ENCODE measurements at regions not wholly inside any gene's neighbourhood (a gene's known extent, or its start where the extent isn't known, plus 50 kb on each side); places are given as distances from the start of the nearest gene placed in this dataset.

DNA sequence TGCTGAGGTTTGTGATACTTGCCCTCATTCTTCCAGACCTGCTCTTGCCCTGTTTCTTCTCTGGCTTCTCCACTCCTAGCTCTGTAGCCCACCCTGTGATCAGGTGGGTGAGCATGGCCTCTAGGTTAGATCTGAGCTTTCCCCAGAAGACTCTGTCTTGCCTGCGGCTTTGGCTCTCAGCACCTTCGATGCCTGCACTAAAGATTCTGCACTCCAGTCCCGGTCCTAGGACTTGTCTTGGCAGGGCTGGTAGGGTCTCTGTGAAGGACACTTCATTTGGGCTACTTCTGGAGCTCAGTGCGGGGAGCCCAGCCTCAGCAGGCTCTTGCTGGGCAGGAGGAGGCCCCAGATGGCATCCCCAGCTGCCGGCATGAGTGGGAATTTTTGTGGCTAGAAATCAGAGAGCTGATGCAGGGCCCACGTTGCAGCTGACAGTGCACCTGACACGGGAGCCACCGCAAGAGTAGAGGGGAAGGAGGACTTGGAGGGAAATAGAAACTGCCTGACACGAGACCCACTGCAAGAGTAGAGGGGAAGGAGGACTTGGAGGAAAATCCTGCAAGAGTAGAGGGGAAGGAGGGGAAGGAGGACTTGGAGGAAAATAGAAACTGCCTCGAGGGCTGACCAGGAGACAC is 226.9 kb upstream of the B3GAT1 start:
- no peak for DNase-seq

DNA sequence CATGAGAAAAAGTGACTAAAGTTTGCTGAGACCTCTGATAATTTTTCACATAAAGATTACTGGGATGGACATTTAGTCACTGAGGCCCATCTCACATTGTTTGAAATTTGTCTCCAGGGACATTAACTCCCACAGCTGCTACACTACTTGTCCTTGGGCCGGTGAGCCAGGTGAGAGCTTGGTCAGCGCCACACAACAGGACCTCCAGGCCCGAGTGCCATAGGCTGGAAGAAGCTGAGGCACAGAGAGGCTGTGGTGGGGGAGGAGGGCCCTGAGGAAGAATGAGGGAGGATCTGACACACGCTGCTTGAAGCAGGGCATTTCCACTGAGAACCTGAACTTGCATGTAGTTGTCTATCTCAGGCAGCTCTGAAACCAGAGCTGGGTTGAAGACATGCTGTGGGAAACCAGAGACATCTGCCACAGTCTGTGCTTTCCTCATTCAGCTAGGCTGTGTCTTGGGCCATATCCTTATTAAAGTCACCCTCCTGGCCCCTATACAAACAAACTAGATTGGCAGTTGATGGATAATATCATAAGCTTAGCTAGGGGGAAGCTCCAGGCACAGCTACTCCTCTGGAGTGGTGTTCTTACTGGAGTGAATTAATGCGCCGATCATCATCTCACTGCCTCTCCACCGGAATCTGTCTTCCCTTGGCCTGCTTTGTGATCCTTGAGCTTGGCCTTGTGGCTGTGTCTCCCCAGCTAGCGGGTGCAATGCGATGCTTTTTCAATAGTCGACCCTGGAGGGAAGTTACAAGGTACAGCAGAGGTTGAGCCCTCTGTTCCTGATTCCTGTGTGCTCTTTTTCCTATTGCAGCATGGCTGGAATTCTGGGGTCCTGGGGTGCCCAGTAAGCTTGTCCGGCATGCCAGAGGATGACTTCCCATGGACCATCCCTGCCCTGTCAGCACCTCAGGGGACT is 225.3 kb upstream of the B3GAT1 start:
- DNase-seq = no peak

DNA sequence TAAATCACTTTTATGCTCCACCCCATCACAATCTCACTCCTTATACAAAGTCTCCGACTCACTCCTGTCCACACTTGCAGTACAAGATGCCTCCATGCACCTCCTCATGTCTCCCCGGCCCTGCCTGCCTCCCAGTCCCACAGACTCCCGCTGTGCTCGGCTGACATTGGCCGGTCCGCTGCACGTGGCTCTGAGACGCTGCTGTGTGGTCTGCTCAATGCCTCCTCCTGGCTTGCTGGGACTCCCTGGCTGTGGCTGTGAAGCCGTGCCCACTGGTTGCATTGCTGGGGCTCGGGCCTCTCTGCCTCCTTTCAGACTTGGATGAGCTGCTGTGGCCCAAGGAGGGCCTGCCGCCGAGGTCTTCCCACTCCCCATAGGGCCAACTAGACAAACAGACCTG is 224.0 kb upstream of the B3GAT1 start:
- DNase-seq = no peak

DNA sequence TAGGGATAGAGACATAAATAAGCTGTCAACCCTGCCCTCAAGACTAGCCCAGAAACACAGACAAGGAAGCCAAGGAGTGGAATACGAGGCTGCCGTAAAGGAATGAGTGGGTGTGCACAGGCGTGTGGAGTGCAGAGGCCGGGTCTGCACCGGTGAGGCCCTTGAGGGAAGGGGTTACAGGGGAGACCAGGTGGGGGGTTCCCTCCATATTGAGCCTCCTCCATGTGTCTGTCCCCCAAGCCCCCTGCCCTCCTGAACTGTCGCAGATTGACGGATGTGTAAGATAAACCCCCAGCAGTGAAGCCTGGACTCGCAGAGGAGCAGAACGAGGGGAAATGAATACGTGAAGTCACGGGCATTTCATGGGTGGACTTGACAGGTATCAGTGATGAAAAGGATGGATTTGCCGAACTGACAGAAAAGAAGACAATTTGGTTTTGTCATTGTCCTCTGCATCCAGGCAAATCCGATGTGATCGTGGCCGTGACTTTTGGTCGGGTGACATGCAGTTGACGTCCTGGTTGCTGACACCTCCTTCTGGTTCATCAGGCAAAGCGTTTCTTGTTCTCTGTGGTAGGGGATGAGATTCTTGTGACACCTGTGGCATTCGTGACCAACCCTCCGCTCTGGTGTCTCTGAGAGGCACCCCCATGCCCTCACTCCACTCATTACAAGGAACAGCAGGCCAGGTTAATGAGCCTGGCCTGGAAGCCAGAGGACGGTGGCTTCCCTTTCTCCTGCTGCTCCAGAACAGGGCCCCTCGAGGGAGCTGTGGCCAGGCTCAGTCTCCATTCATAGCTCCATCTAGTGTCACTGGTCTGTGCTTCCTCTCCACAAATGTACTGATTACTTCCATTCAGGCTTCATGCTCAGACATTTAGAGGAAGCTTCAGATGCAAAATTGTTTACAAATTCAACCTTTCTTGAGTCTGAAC is 223.1 kb upstream of the B3GAT1 start:
- no peak for DNase-seq

DNA sequence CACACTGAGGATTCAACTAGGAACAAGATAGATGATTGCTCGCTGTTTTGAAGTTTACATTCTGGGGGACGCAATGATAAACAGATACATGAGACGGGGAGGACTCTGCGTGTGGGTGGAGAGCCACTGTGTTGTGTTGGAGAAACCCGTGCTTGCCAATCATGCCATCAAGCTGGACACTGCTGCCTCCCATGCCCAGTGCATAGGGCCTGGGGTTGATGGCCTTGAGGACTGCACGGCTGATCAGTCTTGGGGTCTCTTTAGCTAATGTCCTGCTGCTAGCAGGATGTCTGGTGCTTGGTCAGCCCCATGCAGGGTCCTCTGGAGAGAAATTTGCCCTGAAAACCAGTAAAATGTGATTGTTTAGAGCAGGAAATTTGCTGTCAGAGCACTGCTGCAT is 221.2 kb upstream of the B3GAT1 start:
- DNase-seq = no peak

DNA sequence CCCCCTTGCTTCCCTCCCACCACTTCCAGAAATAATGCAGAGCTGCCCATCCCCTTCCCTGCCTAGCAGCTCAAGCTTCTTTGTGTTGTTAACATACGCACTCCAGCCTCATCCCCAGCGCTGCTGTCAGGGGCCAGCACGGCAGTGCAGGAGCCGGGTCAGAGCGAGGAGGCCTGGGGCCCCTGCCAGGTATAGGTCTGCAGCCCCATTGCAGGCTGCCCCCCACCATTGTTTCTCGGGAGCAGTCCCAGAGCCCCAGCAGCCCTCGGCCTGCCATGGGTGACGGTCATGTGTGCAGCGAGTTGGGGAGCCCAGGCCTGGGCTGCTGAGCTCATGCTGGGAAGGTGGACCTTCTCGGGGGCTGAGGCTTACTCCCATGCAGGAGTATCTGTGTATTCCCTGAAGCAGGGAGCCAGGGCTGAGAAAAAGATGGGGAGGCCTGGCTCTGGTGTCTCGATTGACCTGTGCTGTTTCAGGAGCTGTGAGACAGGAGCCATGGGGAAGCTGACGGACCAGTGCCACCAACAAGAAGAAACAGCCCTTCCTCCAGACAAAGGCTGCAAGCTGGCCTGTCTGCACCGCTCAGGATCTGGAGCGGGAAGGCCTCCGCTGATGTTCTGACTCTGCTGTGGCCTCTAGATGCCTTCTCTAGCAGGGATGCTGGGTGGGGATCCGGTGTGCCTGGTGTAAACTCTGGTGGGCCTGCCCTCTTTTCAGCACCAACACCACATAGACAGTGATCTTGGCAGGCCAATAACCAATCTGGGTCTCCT is 220.5 kb upstream of the B3GAT1 start:
- DNase-seq = no peak

DNA sequence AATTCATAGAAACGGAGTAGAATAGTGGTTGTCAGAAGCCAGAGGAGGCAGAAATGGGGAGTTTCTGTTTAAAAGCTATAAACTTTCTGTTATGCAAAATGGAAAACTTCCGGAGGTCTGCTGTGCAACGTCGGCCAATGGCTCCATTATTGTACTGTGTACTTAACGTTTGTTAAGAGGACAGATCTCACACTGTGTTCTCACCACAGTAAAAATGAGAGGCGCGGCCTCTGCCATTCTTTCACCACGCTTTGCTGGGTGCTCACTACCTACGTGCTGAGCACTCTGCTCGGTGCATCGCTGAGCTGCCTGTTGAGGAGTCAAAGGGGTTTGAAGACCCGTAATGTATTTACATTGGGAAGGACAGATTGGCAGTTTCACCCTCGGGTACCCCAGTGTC is 218.8 kb upstream of the B3GAT1 start:
- no peak for DNase-seq

DNA sequence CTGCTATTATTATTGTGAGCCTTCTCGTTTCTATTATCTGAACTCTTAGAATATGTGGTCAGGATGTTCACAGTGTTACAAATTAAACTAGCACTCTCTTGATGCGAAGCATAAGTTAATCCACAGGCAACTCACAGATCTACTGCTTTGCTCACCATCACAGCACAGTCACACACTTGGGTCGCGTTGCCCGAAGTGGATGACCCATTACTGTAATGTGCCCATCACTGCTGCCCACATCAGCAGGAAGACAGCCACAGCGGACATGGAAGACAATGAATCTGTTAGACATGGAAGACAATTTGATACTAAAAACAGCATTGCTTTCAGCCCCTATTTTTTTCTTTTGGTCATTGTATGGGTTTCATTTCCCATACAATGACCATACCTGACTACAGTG is 216.4 kb upstream of the B3GAT1 start:
- no peak for DNase-seq

DNA sequence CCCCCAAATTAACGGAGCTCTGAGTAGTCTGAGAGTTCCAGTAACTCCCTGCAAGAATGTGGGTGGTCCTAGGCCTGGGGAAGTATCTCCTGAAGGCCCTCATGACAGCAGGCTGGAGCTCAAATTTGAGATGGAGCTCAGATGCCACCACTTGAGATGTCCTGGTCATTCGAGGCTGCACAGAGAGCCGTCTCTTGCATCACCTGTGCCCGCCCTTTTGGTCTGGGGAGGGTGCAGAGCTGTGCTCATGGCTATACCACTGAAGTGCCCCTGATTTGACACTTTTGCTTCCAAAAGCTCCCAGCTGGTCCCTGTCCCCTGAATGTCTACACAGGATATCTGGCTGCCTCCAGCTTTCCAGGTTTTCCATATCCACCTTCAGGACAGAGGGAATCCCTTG is 214.0 kb upstream of the B3GAT1 start:
- no peak for DNase-seq

DNA sequence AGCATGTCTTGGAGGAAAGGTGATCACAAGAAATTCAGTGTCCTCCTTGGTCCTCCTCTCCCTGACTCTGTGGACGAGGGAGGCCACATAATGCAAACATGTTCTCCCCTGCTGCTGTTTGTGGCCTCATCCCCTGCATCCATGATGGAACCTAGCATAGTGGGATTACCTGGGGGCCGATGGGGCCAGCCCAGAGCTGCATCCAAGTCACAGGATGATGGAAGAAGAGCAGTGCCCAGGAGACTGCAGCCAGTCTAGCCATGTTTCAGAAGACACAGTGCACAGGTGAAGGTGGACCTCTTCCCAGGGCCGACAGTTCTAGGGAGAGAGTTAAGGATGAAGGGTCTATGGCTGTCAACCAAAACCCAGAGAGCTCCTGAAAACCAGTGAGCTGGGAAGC is 213.6 kb upstream of the B3GAT1 start:
- DNase-seq = no peak

DNA sequence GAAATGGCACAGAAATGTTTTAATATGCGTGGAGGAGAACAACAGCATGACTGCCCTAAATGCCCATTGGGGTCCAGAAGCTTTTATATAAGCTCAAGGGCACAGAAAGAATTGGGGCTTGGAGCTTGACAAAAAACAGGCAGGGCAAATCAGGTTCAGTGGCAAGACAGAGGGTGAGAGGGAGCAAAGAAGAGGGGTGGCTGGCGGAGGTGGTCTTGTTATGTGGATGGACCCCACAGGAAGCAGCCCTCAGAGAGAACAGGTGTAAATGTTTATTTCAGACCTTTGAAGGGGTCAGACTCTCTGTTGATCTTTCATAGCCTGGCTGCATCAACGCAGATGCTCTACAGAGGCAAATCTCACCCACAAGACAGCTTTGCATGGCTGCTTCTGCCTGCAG is 213.1 kb upstream of the B3GAT1 start:
- DNase-seq = no peak

DNA sequence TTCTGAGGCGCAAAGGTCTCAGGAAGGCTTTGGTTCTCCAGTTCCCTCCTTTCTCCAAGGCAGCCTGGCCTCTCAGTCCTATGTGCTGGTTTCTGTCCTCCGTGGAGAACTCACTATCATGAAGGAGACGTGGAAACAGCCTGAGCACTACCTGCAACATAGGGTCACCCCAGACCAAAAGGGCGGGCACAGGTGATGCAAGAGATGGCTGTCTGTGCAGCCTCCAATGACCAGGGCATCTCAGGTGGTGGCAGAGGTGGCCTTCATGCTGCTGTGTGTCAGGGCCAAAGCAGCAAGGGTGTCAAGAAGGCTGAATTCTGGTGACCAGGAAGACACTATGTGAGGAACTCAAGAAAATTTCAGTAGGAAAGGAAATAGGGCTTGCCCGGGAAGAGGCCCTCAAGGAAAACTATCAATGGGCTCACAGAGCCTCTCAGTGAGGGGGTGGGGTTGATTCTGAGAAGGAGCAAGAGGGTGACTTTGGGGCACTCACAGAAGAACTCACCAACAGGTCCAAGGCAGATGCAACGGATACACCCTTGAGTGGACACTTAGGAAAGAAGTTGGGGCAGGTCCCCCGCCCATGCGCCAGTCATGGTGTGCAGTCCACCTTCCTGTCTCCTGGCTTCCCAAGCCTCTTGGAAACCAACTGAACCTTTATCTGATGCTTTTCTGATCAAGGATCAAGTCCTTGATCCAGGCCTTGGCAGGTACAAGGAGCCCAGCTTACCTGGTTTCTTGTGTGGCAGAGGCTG is 212.3 kb upstream of the B3GAT1 start:
- no peak for DNase-seq

DNA sequence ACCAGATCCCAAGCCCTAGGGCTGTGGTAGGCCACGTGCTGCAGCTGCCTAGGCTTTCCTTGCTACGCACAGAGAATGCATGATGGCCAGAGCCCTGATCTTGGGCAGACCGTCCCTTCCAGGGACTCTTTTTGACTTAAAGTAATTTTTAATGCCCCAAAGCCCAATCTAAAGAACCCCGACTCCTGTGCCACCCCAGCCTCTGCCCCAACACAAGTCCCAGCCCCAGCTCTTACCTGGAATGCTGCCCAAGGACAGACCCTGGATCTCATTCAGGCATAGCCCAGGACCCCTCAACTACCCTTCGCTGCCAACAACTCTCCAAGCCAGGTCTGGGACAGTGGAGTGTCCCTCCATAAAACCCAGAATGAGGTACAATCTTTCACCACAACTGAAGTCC is 211.7 kb upstream of the B3GAT1 start:
- no peak for DNase-seq

DNA sequence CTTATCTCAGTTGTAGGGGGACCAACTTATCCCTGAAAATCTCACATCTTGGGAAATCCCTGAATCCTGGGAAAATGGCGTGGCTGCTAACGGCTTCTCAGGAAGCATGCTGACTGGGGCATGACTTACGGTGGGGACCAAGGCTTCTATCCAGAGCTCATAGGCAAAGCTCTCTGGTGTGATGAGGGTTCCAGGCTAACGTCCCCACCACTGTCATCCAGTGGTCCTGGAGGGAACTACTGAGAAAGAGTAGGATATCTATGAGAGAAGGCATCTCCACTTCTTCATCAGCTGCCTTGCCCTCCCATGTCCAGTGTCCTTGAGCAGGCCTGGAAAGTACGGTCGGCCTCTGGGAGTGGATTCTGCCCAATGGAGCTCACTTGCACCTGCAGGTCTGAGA is 210.4 kb upstream of the B3GAT1 start:
- no peak for DNase-seq

DNA sequence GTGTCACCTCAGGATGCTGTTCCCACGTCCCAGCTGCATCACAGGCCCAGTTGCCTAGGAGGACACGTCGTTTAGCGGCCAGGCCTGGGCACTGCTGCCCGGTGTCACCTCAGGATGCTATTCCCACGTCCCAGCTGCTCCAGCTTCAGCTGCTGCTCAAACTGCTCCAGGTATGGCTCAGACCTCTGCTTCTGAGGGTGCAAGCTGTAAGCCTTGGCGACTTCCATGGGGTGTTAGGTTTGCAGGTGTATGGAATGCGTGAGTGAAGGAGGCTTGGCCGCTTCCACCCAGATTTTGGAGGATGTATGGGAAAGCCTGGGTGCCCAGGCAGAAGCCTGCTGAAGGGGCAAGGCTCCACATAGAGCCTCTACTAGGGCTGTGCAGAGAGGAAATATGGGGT is 205.3 kb upstream of the B3GAT1 start:
- DNase-seq = no peak

DNA sequence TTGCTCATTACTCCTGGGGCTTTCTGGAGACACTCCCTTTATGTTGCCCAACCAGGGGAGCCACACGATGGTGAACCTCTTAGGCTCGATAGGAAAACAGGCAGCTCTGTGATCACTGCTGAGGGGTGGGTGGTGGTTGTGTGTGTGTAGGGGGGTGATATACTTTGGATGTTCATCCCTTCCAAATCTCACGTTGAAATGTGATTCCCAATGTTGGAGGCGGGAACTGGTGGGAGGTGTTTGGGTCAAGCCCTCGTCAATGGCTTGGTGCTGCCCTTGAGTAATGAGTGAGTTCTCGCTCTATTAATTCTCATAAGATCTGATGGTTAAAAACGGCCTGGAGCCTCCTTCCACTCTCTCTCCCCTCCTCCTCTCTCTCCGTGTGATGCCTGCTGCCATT is 204.0 kb upstream of the B3GAT1 start:
- no peak for DNase-seq

DNA sequence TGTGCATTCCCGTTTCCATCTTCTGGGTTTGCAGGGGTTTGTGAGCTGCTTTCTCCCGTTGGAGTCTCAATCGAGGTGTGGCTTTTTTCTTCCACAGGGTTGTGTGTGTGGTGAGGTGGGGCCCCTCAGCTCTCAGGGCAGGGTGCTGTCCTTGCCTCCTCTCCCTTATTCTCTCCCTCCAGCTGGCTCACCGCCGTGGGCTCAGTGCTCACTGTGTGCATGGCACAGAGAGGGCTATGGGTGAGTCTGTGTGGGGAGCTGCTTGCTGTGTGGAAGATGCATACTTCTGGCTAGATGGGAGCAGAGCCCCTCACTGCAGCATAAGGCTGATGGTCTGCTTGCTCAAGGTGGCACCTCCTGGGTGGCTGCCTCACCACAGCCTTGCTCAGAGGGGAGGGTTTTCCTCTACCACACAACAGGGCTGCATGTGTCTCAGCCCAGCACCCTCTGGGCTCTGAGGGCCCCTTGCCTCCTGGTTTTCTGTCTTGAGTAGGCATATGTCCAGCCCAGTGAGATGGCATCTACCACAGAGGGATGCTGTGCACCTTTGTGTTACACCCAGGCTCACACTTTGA is 203.1 kb upstream of the B3GAT1 start:
- no peak for DNase-seq

DNA sequence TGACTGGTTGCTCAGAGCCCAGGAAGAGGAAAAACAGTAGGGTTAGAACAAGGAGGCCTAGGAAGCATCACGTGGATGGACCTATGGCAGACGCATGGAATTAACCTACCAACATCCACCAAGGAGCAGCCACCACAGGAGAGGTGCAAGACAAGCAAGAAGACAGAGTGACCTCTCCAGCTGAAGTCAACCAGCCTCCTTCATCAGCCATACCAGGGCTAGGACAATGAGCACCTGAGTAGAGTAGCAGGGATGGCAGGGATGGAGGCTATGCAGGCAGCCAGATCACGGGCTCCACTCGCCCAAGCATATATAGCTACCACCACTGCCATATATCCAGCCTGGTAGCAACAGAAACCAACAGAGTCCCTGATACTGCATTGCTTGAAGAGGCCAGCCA is 202.1 kb upstream of the B3GAT1 start:
- no peak for DNase-seq

DNA sequence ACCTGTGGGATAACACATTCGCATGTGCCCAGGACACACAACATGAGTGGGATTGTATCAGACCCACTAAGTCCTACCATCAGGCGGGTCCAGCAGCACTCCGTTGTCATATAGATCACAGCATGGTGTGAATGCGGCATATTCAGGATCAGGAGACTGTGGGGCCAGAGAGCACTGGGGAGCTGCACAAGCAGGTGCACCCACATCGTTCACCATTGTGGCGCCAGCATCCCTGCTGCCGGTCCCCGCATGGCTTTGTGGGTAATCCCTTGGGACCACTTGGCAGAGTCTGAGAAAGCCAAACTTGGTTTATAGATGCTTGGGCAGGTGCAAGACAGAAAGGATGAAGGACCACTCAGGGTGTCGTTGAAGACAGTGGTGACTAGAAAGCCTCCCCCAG is 201.6 kb upstream of the B3GAT1 start:
- no peak for DNase-seq

DNA sequence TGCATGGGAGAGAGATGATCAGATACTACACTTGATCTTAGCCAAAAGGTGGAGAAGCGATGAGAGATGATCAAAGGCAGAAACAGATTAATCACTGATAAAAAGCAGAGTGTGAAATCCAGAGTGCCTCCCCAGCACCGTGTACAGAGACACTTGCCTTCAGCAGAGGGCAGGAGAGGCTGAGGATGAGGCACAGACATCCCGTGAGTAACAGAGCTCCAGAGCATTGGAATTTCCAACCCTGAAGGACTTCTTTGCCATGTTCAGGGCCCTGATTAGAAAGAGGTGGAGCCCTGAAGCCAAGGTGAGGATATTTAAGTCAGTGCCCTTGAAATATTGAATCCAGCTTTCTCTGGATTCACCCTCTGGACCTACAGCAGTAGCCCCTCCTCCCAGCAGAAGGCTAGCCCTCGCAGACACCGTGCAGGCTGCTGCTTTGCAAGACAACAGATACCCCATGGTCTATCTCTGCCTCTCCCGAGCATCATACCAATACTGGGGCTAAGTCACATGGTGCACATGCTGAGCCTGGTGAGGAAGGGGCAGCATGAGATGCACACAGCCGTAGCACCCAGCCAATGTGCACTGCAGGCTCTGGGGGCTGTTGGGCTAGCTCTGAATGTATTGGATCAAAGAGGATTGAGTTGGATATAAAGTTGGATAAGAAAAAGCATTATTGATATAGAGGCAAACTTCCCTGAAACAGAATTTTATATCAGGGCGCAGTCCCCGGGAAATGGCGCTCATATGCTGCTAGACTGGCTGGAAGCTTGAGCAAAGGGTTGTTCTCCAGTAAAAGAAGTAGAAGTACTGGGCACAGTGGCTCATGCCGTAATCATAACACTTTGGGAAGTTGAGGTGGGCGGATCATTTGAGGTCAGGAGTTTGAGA is 200.3 kb upstream of the B3GAT1 start:
- no peak for DNase-seq

DNA sequence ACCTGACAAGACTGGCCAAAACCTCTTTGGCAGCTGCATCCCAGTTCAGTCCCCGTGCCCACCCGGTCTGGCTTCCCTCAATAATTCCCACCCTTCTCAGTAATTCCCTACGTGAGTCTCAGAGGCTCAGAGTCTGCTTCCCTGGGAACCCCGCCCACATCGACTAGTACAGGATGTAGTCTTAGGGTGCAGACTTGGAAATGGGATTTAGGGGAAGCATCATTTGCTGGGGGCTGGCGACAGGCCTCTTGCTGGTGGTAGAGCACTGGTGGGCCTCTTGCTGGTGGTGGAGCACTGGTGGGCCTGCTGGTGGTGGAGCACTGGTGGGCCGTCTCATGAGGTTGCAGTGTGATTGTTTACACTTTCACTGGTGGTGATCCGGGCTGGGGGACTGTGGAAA is 199.5 kb upstream of the B3GAT1 start:
- no peak for DNase-seq

Measured in CD4-positive, alpha-beta T cell treated with Interleukin-10 for 1 hour (primary cell).